ENCODE measurements at regions not wholly inside any gene's neighbourhood (a gene's known extent, or its start where the extent isn't known, plus 50 kb on each side); places are given as distances from the start of the nearest gene placed in this dataset.

- H3K4me3 ChIP-seq (ENCODE audit: low read length): no peak overlapping the region
- no peaks in the 10 kb centered on the region for H3K4me1 ChIP-seq (ENCODE audit: control insufficient read depth, insufficient read depth, low read length)
- ATAC-seq: no peak
- intact Hi-C loops (cut with DNase I): no loop called here
- WGBS: 69% methylated on average over 3 of the region's 3 CpGs
- no peaks in the 10 kb centered on the region for H3K27me3 ChIP-seq (ENCODE audit: control insufficient read depth, insufficient read depth)
- no peak overlapping the region for H3K27ac ChIP-seq (ENCODE audit: low read length)
- H3K9me3 ChIP-seq (ENCODE audit: control insufficient read depth, low read length): no peaks in the 10 kb centered on the region
- no peak for DNase-seq
Measured at GRCh38 chr12:82149045-82149444, 209.1 kb downstream of the CCDC59 start.

GRCh38 chr12:82146740-82147139 lies 211.4 kb downstream of the CCDC59 start:
- DNase-seq: peak in 1 of 3 donors; percentile 19
- Histone ChIP-seq H3K4me1 (ENCODE audit: control insufficient read depth, insufficient read depth, low read length) (no peaks in the 10 kb centered on the region), H3K4me3 (ENCODE audit: low read length) (no peak overlapping the region), H3K27me3 (ENCODE audit: control insufficient read depth, insufficient read depth) (no peaks in the 10 kb centered on the region), H3K27ac (ENCODE audit: low read length) (no peak overlapping the region), H3K9me3 (ENCODE audit: control insufficient read depth, low read length) (no peaks in the 10 kb centered on the region)
- intact Hi-C loops (cut with DNase I): no loop called here
- no peak for ATAC-seq
- 70% methylated on average over 3 of the region's 3 CpGs for WGBS

GRCh38 chr12:82144505-82144904 lies 213.7 kb downstream of the CCDC59 start:
- WGBS: 60% methylated on average over 1 of the region's 1 CpG

GRCh38 chr12:82132390-82132789 lies 225.8 kb downstream of the CCDC59 start:
- no peak for ATAC-seq
- WGBS: 84% methylated on average over 3 of the region's 3 CpGs
- Histone ChIP-seq H3K9me3 (ENCODE audit: control insufficient read depth, low read length) (no peaks in the 10 kb centered on the region), H3K27ac (ENCODE audit: low read length) (no peak overlapping the region), H3K4me1 (ENCODE audit: control insufficient read depth, insufficient read depth, low read length) (no peaks in the 10 kb centered on the region), H3K27me3 (ENCODE audit: control insufficient read depth, insufficient read depth) (no peaks in the 10 kb centered on the region), H3K4me3 (ENCODE audit: low read length) (no peak overlapping the region)
- intact Hi-C loops (cut with DNase I): no loop called here
- no peak for DNase-seq

More at GRCh38 chr12:82144505-82144904, 213.7 kb downstream of the CCDC59 start:
- DNase-seq (no peak), ATAC-seq (no peak)
- Histone ChIP-seq H3K4me1 (ENCODE audit: control insufficient read depth, insufficient read depth, low read length) (no peaks in the 10 kb centered on the region), H3K9me3 (ENCODE audit: control insufficient read depth, low read length) (no peaks in the 10 kb centered on the region), H3K27ac (ENCODE audit: low read length) (no peak overlapping the region), H3K27me3 (ENCODE audit: control insufficient read depth, insufficient read depth) (no peaks in the 10 kb centered on the region), H3K4me3 (ENCODE audit: low read length) (no peak overlapping the region)
- intact Hi-C loops (cut with DNase I): no loop called here

- intact Hi-C loops (cut with DNase I): no loop called here
Measured at GRCh38 chr12:82130762-82131161, 227.4 kb downstream of the CCDC59 start.

GRCh38 chr12:82124711-82125380 lies 233.3 kb downstream of the CCDC59 start:
- H3K4me1 ChIP-seq (ENCODE audit: control insufficient read depth, insufficient read depth, low read length): no peaks in the 10 kb centered on the region
- no peak overlapping the region for H3K4me3 ChIP-seq (ENCODE audit: low read length)
- no peak overlapping the region for H3K27ac ChIP-seq (ENCODE audit: low read length)
- no peaks in the 10 kb centered on the region for H3K27me3 ChIP-seq (ENCODE audit: control insufficient read depth, insufficient read depth)
- H3K9me3 ChIP-seq (ENCODE audit: control insufficient read depth, low read length): no peaks in the 10 kb centered on the region
- intact Hi-C loops (cut with DNase I): no loop called here
- 57% methylated on average over 2 of the region's 2 CpGs for WGBS
- ATAC-seq: no peak
- DNase-seq: no peak

More at GRCh38 chr12:82130762-82131161, 227.4 kb downstream of the CCDC59 start:
- DNase-seq (no peak), ATAC-seq (no peak)
- no peaks in the 10 kb centered on the region for H3K9me3 ChIP-seq (ENCODE audit: control insufficient read depth, low read length)
- no peaks in the 10 kb centered on the region for H3K27me3 ChIP-seq (ENCODE audit: control insufficient read depth, insufficient read depth)
- no peaks in the 10 kb centered on the region for H3K4me1 ChIP-seq (ENCODE audit: control insufficient read depth, insufficient read depth, low read length)
- H3K4me3 ChIP-seq (ENCODE audit: low read length): no peak overlapping the region
- no peak overlapping the region for H3K27ac ChIP-seq (ENCODE audit: low read length)

- intact Hi-C loops (cut with DNase I): no loop called here
- Histone ChIP-seq H3K27me3 (ENCODE audit: control insufficient read depth, insufficient read depth) (no peaks in the 10 kb centered on the region), H3K4me1 (ENCODE audit: control insufficient read depth, insufficient read depth, low read length) (no peaks in the 10 kb centered on the region), H3K9me3 (ENCODE audit: control insufficient read depth, low read length) (no peaks in the 10 kb centered on the region), H3K4me3 (ENCODE audit: low read length) (no peak overlapping the region), H3K27ac (ENCODE audit: low read length) (no peak overlapping the region)
- no peak for ATAC-seq
- DNase-seq: no peak
Measured at GRCh38 chr12:82121545-82121944, 236.6 kb downstream of the CCDC59 start.

- 89% methylated on average over 4 of the region's 4 CpGs for WGBS
- no peaks in the 10 kb centered on the region for H3K9me3 ChIP-seq (ENCODE audit: control insufficient read depth, low read length)
- H3K4me3 ChIP-seq (ENCODE audit: low read length): no peak overlapping the region
- intact Hi-C loops (cut with DNase I): no loop called here
- DNase-seq (no peak), ATAC-seq (no peak)
- no peaks in the 10 kb centered on the region for H3K27me3 ChIP-seq (ENCODE audit: control insufficient read depth, insufficient read depth)
- no peaks in the 10 kb centered on the region for H3K4me1 ChIP-seq (ENCODE audit: control insufficient read depth, insufficient read depth, low read length)
- no peak overlapping the region for H3K27ac ChIP-seq (ENCODE audit: low read length)
Measured at GRCh38 chr12:82120901-82121300, 237.3 kb downstream of the CCDC59 start.

GRCh38 chr12:82109243-82109642 lies 248.9 kb downstream of the CCDC59 start:
- 85% methylated on average over 1 of the region's 1 CpG for WGBS
- Histone ChIP-seq H3K4me1 (ENCODE audit: control insufficient read depth, insufficient read depth, low read length) (no peaks in the 10 kb centered on the region), H3K27me3 (ENCODE audit: control insufficient read depth, insufficient read depth) (no peaks in the 10 kb centered on the region), H3K9me3 (ENCODE audit: control insufficient read depth, low read length) (no peaks in the 10 kb centered on the region), H3K27ac (ENCODE audit: low read length) (no peak overlapping the region), H3K4me3 (ENCODE audit: low read length) (no peak overlapping the region)
- no peak for DNase-seq
- ATAC-seq: no peak
- intact Hi-C loops (cut with DNase I): no loop called here

- ATAC-seq: no peak
- H3K4me1 ChIP-seq (ENCODE audit: control insufficient read depth, insufficient read depth, low read length): no peaks in the 10 kb centered on the region
- DNase-seq: no peak
- 89% methylated on average over 1 of the region's 1 CpG for WGBS
- H3K27ac ChIP-seq (ENCODE audit: low read length): no peak overlapping the region
- no peak overlapping the region for H3K4me3 ChIP-seq (ENCODE audit: low read length)
- no peaks in the 10 kb centered on the region for H3K27me3 ChIP-seq (ENCODE audit: control insufficient read depth, insufficient read depth)
- intact Hi-C loops (cut with DNase I): no loop called here
- H3K9me3 ChIP-seq (ENCODE audit: control insufficient read depth, low read length): no peaks in the 10 kb centered on the region
Measured at GRCh38 chr12:82108615-82109014, 249.6 kb downstream of the CCDC59 start.

GRCh38 chr12:82099216-82099615 lies 259.0 kb downstream of the CCDC59 start:
- ATAC-seq (no peak), DNase-seq (no peak)
- no peaks in the 10 kb centered on the region for H3K4me1 ChIP-seq (ENCODE audit: control insufficient read depth, insufficient read depth, low read length)
- H3K4me3 ChIP-seq (ENCODE audit: low read length): no peak overlapping the region
- H3K9me3 ChIP-seq (ENCODE audit: control insufficient read depth, low read length): no peaks in the 10 kb centered on the region
- no peaks in the 10 kb centered on the region for H3K27me3 ChIP-seq (ENCODE audit: control insufficient read depth, insufficient read depth)
- no peak overlapping the region for H3K27ac ChIP-seq (ENCODE audit: low read length)
- intact Hi-C loops (cut with DNase I): no loop called here

- intact Hi-C loops (cut with DNase I): no loop called here
- Histone ChIP-seq H3K4me1 (ENCODE audit: control insufficient read depth, insufficient read depth, low read length) (no peaks in the 10 kb centered on the region), H3K27ac (ENCODE audit: low read length) (no peak overlapping the region), H3K9me3 (ENCODE audit: control insufficient read depth, low read length) (no peaks in the 10 kb centered on the region), H3K27me3 (ENCODE audit: control insufficient read depth, insufficient read depth) (no peaks in the 10 kb centered on the region), H3K4me3 (ENCODE audit: low read length) (no peak overlapping the region)
- no peak for ATAC-seq
- 24% methylated on average over 1 of the region's 1 CpG for WGBS
- DNase-seq: no peak
Measured at GRCh38 chr12:82097877-82098276, 260.3 kb downstream of the CCDC59 start.
